HCT116 (cell line): ENCODE measurements at regions not wholly inside any gene's neighbourhood (a gene's known extent, or its start where the extent isn't known, plus 50 kb on each side); places are given as distances from the start of the nearest gene placed in this dataset.
A peak's percentile ranks its signal among the peaks of the same experiment; 100 is the strongest.

Source experiments
- ATAC-seq: fragments of 200-7000 bp; cut with Tn5 transposase; 2 replicates; pipeline ENCODE4 v1.9.1; 2020; ENCODE audit warnings: mild to moderate bottlenecking, moderate library complexity
- BruUV-seq: library from RNA; stranded (reverse); fragments of 400-500 nt; replicated peaks from 2 replicates; lab custom pipeline; 2021; lab: Mats Ljungman, UMichigan
- CTCF ChIA-PET: fragments of 300-600 bp; sonication (Branson Sonifier 250); formaldehyde crosslinking; loops from one replicate; lab custom pipeline; 2021; ENCODE audit warnings: antibody characterized with exemption; lab: Charles Lee
- POLR2A ChIA-PET: fragments of 300-600, 350-600 bp; sonication (Branson Sonifier 250); formaldehyde crosslinking; loops from one replicate; lab custom pipeline; 2021; ENCODE audit warnings: antibody characterized with exemption; lab: Charles Lee
- RAD21 ChIA-PET, 2 experiments: fragments of 300-600 bp; sonication (Branson Sonifier 250); formaldehyde crosslinking; loops; one replicate each; lab custom pipeline; 2023; ENCODE audit warnings: low total read pairs in 2 of 2; ENCODE audit not compliant: uncharacterized antibody in 2 of 2, unreplicated experiment in 2 of 2, low non-redundant PET in 1 of 2; lab: Charles Lee
- DNase-seq: peaks from one replicate; pipeline ENCODE4 v3.0.0-alpha.2; 2010; ENCODE audit warnings: low read depth, low spot score
- H2AFZ ChIP-seq: fragments of 200-600 bp; shearing (Covaris generic), sonication (generic); 2 replicates; pipeline ENCODE4 v1.6.1; 2017; ENCODE audit warnings: low read depth, mixed run types, mixed read lengths, antibody characterized with exemption, low read length; ENCODE audit not compliant: poor library complexity, severe bottlenecking
- H3K27ac ChIP-seq: 2 replicates; pipeline ENCODE4 v1.5.1; 2012; ENCODE audit warnings: low read depth, low read length
- H3K27me3 ChIP-seq: fragments of 200-600 bp; sonication (generic); 2 replicates; pipeline ENCODE4 v1.6.1; 2016; ENCODE audit warnings: mixed run types, low read length, mixed read lengths; ENCODE audit not compliant: insufficient read depth
- H3K36me3 ChIP-seq, 2 experiments: fragments of 200-500 bp in 1 of 2; fragments of 200-600 bp in 1 of 2; sonication (Bioruptor generic) in 1 of 2; sonication (generic) in 1 of 2; 2 replicates each; pipeline versions ENCODE4 v1.5.1 to v1.6.1; 2014 to 2016; ENCODE audit warnings: low read length in 2 of 2, inconsistent platforms in 1 of 2, mixed read lengths in 1 of 2, mixed run types in 1 of 2; ENCODE audit not compliant: insufficient read depth in 2 of 2, control insufficient read depth in 1 of 2
- H3K4me1 ChIP-seq, 2 experiments: fragments of 200-600 bp in 1 of 2; sonication (generic) in 1 of 2; 2 replicates each; pipeline versions ENCODE4 v1.5.1 to v1.6.1; 2012 to 2017; ENCODE audit warnings: low read length in 2 of 2, inconsistent platforms in 1 of 2, mild to moderate bottlenecking in 1 of 2, mixed read lengths in 1 of 2, mixed run types in 1 of 2, moderate library complexity in 1 of 2; ENCODE audit not compliant: insufficient read depth in 2 of 2, control insufficient read depth in 1 of 2
- H3K4me2 ChIP-seq: fragments of 200-600 bp; sonication (generic); 2 replicates; pipeline ENCODE4 v1.6.1; 2017; ENCODE audit warnings: mixed run types, low read length, mixed read lengths
- H3K4me3 ChIP-seq, 2 experiments: fragments of 200-600 bp in 1 of 2; sonication (generic) in 1 of 2; replicated peaks in 1 of 2; 2 replicates each; pipeline ENCODE4 v1.5.1; 2011 to 2016; ENCODE audit warnings: low read length in 2 of 2, control low read depth in 1 of 2, low read depth in 1 of 2, mild to moderate bottlenecking in 1 of 2, mixed read lengths in 1 of 2, mixed run types in 1 of 2
- H3K79me2 ChIP-seq: fragments of 200-600 bp; sonication (generic); 2 replicates; pipeline ENCODE4 v1.6.1; 2017; ENCODE audit warnings: mild to moderate bottlenecking, mixed run types, low read length, moderate library complexity, mixed read lengths; ENCODE audit not compliant: insufficient read depth
- H3K9ac ChIP-seq: fragments of 200-600 bp; sonication (generic); 2 replicates; pipeline ENCODE4 v1.6.1; 2016; ENCODE audit warnings: low read length, mixed read lengths
- H3K9me2 ChIP-seq: fragments of 200-600 bp; sonication (generic), shearing (Covaris generic); 2 replicates; pipeline ENCODE4 v1.6.1; 2017; ENCODE audit warnings: mixed run types, mild to moderate bottlenecking, moderate library complexity; ENCODE audit not compliant: insufficient read depth
- H3K9me3 ChIP-seq, 2 experiments: fragments of 200-500 bp in 1 of 2; fragments of 200-600 bp in 1 of 2; sonication (Bioruptor generic) in 1 of 2; sonication (generic) in 1 of 2; 2 replicates each; pipeline ENCODE4 v1.6.1; 2014 to 2017; ENCODE audit warnings: low read length in 2 of 2, mixed read lengths in 2 of 2, inconsistent platforms in 1 of 2, low read depth in 1 of 2, mild to moderate bottlenecking in 1 of 2, mixed run types in 1 of 2, moderate library complexity in 1 of 2; ENCODE audit not compliant: control insufficient read depth in 1 of 2, insufficient read depth in 1 of 2
- H4K20me1 ChIP-seq: fragments of 200-600 bp; sonication (generic), shearing (Covaris generic); 2 replicates; pipeline ENCODE4 v1.6.1; 2017; ENCODE audit warnings: mixed run types, mild to moderate bottlenecking, moderate library complexity; ENCODE audit not compliant: insufficient read depth
- CBX3 ChIP-seq: IDR thresholded peaks from 2 replicates; pipeline ENCODE4 v1.6.1; 2012; ENCODE audit warnings: low read depth
- CEBPB ChIP-seq: IDR thresholded peaks from 2 replicates; pipeline ENCODE4 v1.6.1; 2012; ENCODE audit warnings: low read depth
- EGR1 ChIP-seq: IDR thresholded peaks from 2 replicates; pipeline ENCODE4 v1.6.1; 2012; ENCODE audit warnings: low read depth
- ELF1 ChIP-seq: IDR thresholded peaks from 2 replicates; pipeline ENCODE4 v1.6.1; 2012; ENCODE audit warnings: low read depth, borderline replicate concordance
- EZH2 ChIP-seq: fragments of 200-600 bp; sonication (generic); IDR thresholded peaks from 2 replicates; pipeline ENCODE4 v1.6.1; 2017; ENCODE audit warnings: antibody characterized with exemption, mixed run types
- EZH2phosphoT487 ChIP-seq: fragments of 200-600 bp; IDR thresholded peaks from 2 replicates; pipeline ENCODE4 v1.6.1; 2018; ENCODE audit warnings: antibody characterized with exemption, borderline replicate concordance
- FOSL1 ChIP-seq: IDR thresholded peaks from 2 replicates; pipeline ENCODE4 v1.6.1; 2012; ENCODE audit warnings: low read depth
- JUND ChIP-seq: IDR thresholded peaks from 2 replicates; pipeline ENCODE4 v1.6.1; 2012
- MAX ChIP-seq: IDR thresholded peaks from 2 replicates; pipeline ENCODE4 v1.6.1; 2012
- POLR2A ChIP-seq: IDR thresholded peaks from 2 replicates; pipeline ENCODE4 v1.7.0; 2011; ENCODE audit warnings: borderline replicate concordance; ENCODE audit not compliant: insufficient read depth, insufficient read length; ENCODE audit errors: extremely low read depth
- POLR2AphosphoS5 ChIP-seq: IDR thresholded peaks from 2 replicates; pipeline ENCODE4 v1.6.1; 2011; ENCODE audit warnings: mild to moderate bottlenecking, low read depth, low read length, moderate library complexity
- RAD21 ChIP-seq: IDR thresholded peaks from 2 replicates; pipeline ENCODE4 v1.6.1; 2012; ENCODE audit warnings: low read depth, mild to moderate bottlenecking
- SIN3A ChIP-seq: IDR thresholded peaks from 2 replicates; pipeline ENCODE4 v1.6.1; 2012; ENCODE audit warnings: low read depth
- SP1 ChIP-seq: IDR thresholded peaks from 2 replicates; pipeline ENCODE4 v1.6.1; 2012; ENCODE audit warnings: low read depth
- SRF ChIP-seq: IDR thresholded peaks from 2 replicates; pipeline ENCODE4 v1.6.1; 2012; ENCODE audit warnings: low read depth
- TCF7L2 ChIP-seq: IDR thresholded peaks from 2 replicates; pipeline ENCODE4 v1.7.0; 2011; ENCODE audit warnings: borderline replicate concordance, inconsistent platforms; ENCODE audit not compliant: insufficient read depth, insufficient read length; ENCODE audit errors: extremely low read depth
- YY1 ChIP-seq: IDR thresholded peaks from 2 replicates; pipeline ENCODE4 v1.6.1; 2011; ENCODE audit warnings: low read length, low read depth, moderate library complexity, mild to moderate bottlenecking; ENCODE audit not compliant: insufficient replicate concordance; ENCODE audit errors: extremely low read depth
- ZFX ChIP-seq: fragments of 450-650 bp; IDR thresholded peaks from 2 replicates; pipeline ENCODE4 v1.6.1; 2017
- ZNF274 ChIP-seq: fragments of 200-500 bp; sonication (Bioruptor generic); IDR thresholded peaks from 2 replicates; pipeline ENCODE4 v1.6.1; 2014; ENCODE audit warnings: mild to moderate bottlenecking, low read depth, low read length, inconsistent platforms
- intact Hi-C: fragments of 100-400 bp; cut with micrococcal nuclease; formaldehyde crosslinking; loops from 2 replicates; pipeline ENCODE4 v1.10.0; 2022
- TF ChIP-seq, protein P1 (sequence below): IDR thresholded peaks from 2 replicates; pipeline ENCODE4 v1.6.1; 2012
- TF ChIP-seq, protein P2 (sequence below): IDR thresholded peaks from 2 replicates; pipeline ENCODE4 v1.6.1; 2011; ENCODE audit warnings: mild to moderate bottlenecking, low read length, moderate library complexity; ENCODE audit not compliant: insufficient replicate concordance; ENCODE audit errors: extremely low read depth
- TF ChIP-seq, protein P3 (sequence below): IDR thresholded peaks from 2 replicates; pipeline ENCODE4 v1.6.1; 2012; ENCODE audit warnings: low read depth

GRCh38 chr1:68378296-68379084 is 71.3 kb downstream of the RPE65 start:
- peaks cover 70 to 81% of the 10 kb centered on the region in 2 experiments for H3K4me1 ChIP-seq
- no peaks in the 10 kb centered on the region for H4K20me1 ChIP-seq
- H3K9me2 ChIP-seq = no peaks in the 10 kb centered on the region
- H3K9ac ChIP-seq = peak overlapping the region; percentile 54
- DNase-seq (peak; percentile 77), ATAC-seq (peak; percentile 83)
- peak overlapping the region; percentile 65 for H3K4me2 ChIP-seq
- no peaks in the 10 kb centered on the region for H3K27me3 ChIP-seq
- TSS peak; percentile 66 for BruUV-seq
- no peaks in the 10 kb centered on the region for H3K9me3 ChIP-seq
- RAD21 ChIA-PET = interaction anchor here in 1 of 2 experiments (0.6 kb wide), 1 partner anchor 60 kb away, joined by 3 read pairs; no protein-coding TSS in a partner anchor
- no peaks in the 10 kb centered on the region for H3K36me3 ChIP-seq
- intact Hi-C loops = no loop called here
- CTCF ChIA-PET = interaction anchor here (1.8 to 3.4 kb wide), 2 partner anchors 36 to 258 kb away, joined by 4 to 13 read pairs; no protein-coding TSS in a partner anchor
- POLR2A ChIA-PET = interaction anchor here (1.0 to 1.8 kb wide), 3 partner anchors 9 to 16 kb away, joined by 3 to 4 read pairs (median 3); no protein-coding TSS in a partner anchor
- H3K4me3 ChIP-seq = peak overlapping the region in 1 of 2 experiments; percentile 8; a peak in 2 of 4 replicates
- no peaks in the 10 kb centered on the region for H3K79me2 ChIP-seq
- peak overlapping the region; percentile 89 for H3K27ac ChIP-seq
- H2AFZ ChIP-seq = peak overlapping the region; percentile 37
- TF ChIP-seq YY1 (no peak), SRF (peak; percentile 41), MAX (peak; percentile 63), POLR2A (no peak), EGR1 (no peak), ELF1 (no peak), ZNF274 (no peak), POLR2AphosphoS5 (peak; percentile 58), CBX3 (0 out of 2 replicates have a peak, but pooled peaks have one; percentile 37), EZH2 (no peak), EZH2phosphoT487 (no peak), CEBPB (peak; percentile 35; the same call in 1 of the 2 replicates), SP1 (peak; percentile 77), FOSL1 (peak; percentile 78), JUND (peak; percentile 71), ZFX (no peak), TCF7L2 (no peak), SIN3A (peak; percentile 37; the same call in 1 of the 2 replicates), RAD21 (peak; percentile 17; the same call in 1 of the 2 replicates)
- TF ChIP-seq, protein P1, sequence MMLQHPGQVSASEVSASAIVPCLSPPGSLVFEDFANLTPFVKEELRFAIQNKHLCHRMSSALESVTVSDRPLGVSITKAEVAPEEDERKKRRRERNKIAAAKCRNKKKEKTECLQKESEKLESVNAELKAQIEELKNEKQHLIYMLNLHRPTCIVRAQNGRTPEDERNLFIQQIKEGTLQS = no peak
- TF ChIP-seq, protein P2, sequence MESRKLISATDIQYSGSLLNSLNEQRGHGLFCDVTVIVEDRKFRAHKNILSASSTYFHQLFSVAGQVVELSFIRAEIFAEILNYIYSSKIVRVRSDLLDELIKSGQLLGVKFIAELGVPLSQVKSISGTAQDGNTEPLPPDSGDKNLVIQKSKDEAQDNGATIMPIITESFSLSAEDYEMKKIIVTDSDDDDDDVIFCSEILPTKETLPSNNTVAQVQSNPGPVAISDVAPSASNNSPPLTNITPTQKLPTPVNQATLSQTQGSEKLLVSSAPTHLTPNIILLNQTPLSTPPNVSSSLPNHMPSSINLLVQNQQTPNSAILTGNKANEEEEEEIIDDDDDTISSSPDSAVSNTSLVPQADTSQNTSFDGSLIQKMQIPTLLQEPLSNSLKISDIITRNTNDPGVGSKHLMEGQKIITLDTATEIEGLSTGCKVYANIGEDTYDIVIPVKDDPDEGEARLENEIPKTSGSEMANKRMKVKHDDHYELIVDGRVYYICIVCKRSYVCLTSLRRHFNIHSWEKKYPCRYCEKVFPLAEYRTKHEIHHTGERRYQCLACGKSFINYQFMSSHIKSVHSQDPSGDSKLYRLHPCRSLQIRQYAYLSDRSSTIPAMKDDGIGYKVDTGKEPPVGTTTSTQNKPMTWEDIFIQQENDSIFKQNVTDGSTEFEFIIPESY = no peak
- TF ChIP-seq, protein P3, sequence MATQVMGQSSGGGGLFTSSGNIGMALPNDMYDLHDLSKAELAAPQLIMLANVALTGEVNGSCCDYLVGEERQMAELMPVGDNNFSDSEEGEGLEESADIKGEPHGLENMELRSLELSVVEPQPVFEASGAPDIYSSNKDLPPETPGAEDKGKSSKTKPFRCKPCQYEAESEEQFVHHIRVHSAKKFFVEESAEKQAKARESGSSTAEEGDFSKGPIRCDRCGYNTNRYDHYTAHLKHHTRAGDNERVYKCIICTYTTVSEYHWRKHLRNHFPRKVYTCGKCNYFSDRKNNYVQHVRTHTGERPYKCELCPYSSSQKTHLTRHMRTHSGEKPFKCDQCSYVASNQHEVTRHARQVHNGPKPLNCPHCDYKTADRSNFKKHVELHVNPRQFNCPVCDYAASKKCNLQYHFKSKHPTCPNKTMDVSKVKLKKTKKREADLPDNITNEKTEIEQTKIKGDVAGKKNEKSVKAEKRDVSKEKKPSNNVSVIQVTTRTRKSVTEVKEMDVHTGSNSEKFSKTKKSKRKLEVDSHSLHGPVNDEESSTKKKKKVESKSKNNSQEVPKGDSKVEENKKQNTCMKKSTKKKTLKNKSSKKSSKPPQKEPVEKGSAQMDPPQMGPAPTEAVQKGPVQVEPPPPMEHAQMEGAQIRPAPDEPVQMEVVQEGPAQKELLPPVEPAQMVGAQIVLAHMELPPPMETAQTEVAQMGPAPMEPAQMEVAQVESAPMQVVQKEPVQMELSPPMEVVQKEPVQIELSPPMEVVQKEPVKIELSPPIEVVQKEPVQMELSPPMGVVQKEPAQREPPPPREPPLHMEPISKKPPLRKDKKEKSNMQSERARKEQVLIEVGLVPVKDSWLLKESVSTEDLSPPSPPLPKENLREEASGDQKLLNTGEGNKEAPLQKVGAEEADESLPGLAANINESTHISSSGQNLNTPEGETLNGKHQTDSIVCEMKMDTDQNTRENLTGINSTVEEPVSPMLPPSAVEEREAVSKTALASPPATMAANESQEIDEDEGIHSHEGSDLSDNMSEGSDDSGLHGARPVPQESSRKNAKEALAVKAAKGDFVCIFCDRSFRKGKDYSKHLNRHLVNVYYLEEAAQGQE = no peak
